Muscle of leg (tissue), 3 donors: ENCODE measurements at regions not wholly inside any gene's neighbourhood (a gene's known extent, or its start where the extent isn't known, plus 50 kb on each side); places are given as distances from the start of the nearest gene placed in this dataset.

Source experiments
- DNase-seq: peaks from one replicate; pipeline ENCODE4 v3.0.0; 2013
- H3K27ac ChIP-seq: one replicate; pipeline ENCODE4 v1.5.1; 2013; ENCODE audit warnings: mild to moderate bottlenecking, low read length, control low read depth
- H3K27me3 ChIP-seq: one replicate; pipeline ENCODE4 v1.6.1; 2013; ENCODE audit warnings: low read length; ENCODE audit not compliant: control insufficient read depth, insufficient read depth
- H3K36me3 ChIP-seq: one replicate; pipeline ENCODE4 v1.6.1; 2013; ENCODE audit warnings: low read length; ENCODE audit not compliant: control insufficient read depth, insufficient read depth
- H3K4me1 ChIP-seq: one replicate; pipeline ENCODE4 v1.6.1; 2013; ENCODE audit warnings: low read length; ENCODE audit not compliant: control insufficient read depth, insufficient read depth
- H3K4me3 ChIP-seq: one replicate; pipeline ENCODE4 v1.5.1; 2013; ENCODE audit warnings: low read length, control low read depth
- H3K9me3 ChIP-seq: replicated peaks from 2 replicates; pipeline ENCODE4 v1.6.1; 2013; ENCODE audit warnings: low read depth, low read length; ENCODE audit not compliant: control insufficient read depth
- WGBS: methylation state at CpG from one replicate; pipeline ENCODE4 v1.1.5; 2013; ENCODE audit warnings: missing lambda C conversion rate; ENCODE audit not compliant: insufficient coverage; 5-methylcytosine and 5-hydroxymethylcytosine counted together

DNA sequence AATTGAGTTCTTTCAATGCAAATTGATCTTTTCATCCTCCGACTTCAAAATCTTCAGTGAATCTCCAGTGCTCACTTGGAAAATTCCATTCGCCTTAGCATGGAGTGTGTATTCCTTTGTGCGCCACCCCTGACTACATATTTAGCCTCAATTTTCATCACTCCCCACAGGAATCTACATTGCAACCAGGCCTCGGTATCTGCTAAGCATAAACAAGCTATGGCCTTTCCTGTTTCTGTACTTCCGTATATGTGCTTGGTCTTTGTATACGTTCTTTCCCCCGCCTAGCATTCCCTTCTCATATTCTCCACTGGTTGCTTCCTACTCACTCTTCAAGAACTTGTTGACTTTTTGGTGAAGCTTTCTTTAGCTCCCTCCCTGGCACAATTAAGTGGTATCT is 470.8 kb downstream of the LMO4 start:
- Histone ChIP-seq H3K36me3 (no peaks in the 10 kb centered on the region), H3K4me1 (no peaks in the 10 kb centered on the region), H3K9me3 (no peaks in the 10 kb centered on the region), H3K27me3 (no peaks in the 10 kb centered on the region), H3K4me3 (no peak overlapping the region), H3K27ac (no peak overlapping the region)
- 89% methylated on average over 7 of the region's 7 CpGs for WGBS
- DNase-seq, result no peak

- no peak overlapping the region for H3K27ac ChIP-seq
- H3K4me1 ChIP-seq, result no peaks in the 10 kb centered on the region
- H3K4me3 ChIP-seq, result no peak overlapping the region
- no peak for DNase-seq
- no peaks in the 10 kb centered on the region for H3K9me3 ChIP-seq
- no peaks in the 10 kb centered on the region for H3K36me3 ChIP-seq
- H3K27me3 ChIP-seq, result no peaks in the 10 kb centered on the region
Measured at GRCh38 chr1:87800006-87800405, 471.3 kb downstream of the LMO4 start.

DNA sequence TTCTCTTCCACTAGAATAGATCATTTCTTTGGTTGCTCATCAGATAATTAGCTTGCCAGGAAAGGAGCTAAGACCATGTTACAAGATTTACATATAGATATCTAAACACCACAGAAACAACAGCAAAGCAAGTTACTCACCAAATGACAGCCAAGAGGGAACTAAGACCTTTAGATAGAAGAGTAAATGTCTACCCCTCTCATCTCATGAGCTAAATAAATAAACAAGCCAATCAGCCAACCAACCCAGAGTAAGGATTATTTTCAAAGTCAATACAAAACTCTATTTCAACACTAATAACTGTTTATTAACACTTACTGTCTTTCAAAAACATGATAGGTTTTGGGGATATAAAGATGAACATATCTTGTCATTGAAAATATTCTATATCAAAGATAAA is 474.7 kb downstream of the LMO4 start:
- Histone ChIP-seq H3K9me3 (no peaks in the 10 kb centered on the region), H3K4me3 (no peak overlapping the region), H3K27ac (no peak overlapping the region), H3K27me3 (no peaks in the 10 kb centered on the region), H3K4me1 (no peaks in the 10 kb centered on the region), H3K36me3 (no peaks in the 10 kb centered on the region)
- DNase-seq, result no peak

- Histone ChIP-seq H3K36me3 (no peaks in the 10 kb centered on the region), H3K27ac (no peak overlapping the region), H3K4me1 (no peaks in the 10 kb centered on the region), H3K4me3 (no peak overlapping the region), H3K27me3 (no peaks in the 10 kb centered on the region), H3K9me3 (no peaks in the 10 kb centered on the region)
- no peak for DNase-seq
- WGBS, result no CpG with 5 or more reads among the region's 2 CpGs
Measured at GRCh38 chr1:87804128-87804527, 475.4 kb downstream of the LMO4 start.

DNA sequence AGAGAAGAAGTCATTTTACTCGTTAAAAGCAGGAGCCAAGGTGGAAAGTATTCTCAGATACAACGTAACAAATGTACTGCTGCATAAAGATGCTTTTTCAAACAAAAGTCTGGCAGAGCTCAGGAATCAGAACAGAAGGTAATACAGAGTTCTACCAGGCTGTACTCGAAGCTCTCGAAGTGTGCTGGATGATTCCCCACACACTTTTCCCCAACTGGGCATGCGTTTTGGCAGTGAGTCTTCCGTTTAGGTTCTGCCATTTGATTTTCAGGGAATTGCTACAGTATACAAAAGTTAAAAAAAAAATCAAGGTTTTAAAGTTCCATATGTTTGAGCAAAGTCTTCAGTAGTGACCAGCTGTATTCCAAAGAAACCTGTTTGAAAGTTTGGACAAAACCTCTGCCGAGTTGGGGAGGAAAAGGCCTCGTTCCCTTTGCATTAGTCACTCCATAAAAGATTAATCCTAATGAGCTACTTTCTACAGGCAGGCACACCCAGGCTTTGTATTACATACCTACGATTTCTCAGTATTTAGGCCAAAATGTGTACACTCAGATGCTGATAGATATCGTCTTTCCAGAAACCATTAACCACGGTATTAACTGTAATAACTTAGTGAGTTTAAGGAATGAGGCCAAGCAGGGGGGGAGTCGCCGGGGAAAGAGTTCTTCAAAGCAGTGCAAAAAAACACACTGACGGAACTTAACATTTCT is 477.1 kb downstream of the LMO4 start:
- Histone ChIP-seq H3K4me3 (no peak overlapping the region), H3K4me1 (no peaks in the 10 kb centered on the region), H3K9me3 (no peaks in the 10 kb centered on the region), H3K27me3 (no peaks in the 10 kb centered on the region), H3K27ac (no peak overlapping the region), H3K36me3 (no peaks in the 10 kb centered on the region)
- peak; percentile 67 for DNase-seq
- WGBS, result 41% methylated on average over 5 of the region's 14 CpGs

GRCh38 chr1:87806379-87807094 is 477.9 kb downstream of the LMO4 start:
- Histone ChIP-seq H3K36me3 (no peaks in the 10 kb centered on the region), H3K27ac (no peak overlapping the region)

DNA sequence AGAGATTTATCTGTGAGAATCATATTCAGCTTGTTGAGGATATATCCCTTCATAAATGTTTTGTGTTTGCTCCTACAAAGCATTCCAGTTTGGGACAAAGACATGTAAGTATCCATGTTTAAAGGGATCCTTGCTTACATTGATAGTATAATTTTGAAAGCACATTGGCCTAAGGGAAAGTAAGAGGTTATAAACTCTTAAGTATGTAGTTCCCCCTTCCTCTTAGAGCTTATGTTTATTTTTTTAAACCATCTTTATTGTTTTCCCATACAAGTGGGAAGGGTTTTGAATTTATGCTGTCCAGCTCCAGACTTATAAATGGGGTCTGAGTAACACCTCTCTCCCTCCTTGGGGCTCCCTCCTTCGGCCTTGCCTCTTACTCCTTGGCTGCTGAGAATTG is 481.5 kb downstream of the LMO4 start:
- WGBS, result 30% methylated on average over 1 of the region's 1 CpG
- Histone ChIP-seq H3K4me1 (no peaks in the 10 kb centered on the region), H3K9me3 (no peaks in the 10 kb centered on the region), H3K27me3 (no peaks in the 10 kb centered on the region), H3K36me3 (no peaks in the 10 kb centered on the region), H3K27ac (no peak overlapping the region), H3K4me3 (no peak overlapping the region)
- DNase-seq, result no peak

More at GRCh38 chr1:87806379-87807094, 477.9 kb downstream of the LMO4 start:
- 48% methylated on average over 2 of the region's 6 CpGs for WGBS
- no peaks in the 10 kb centered on the region for H3K4me1 ChIP-seq
- no peaks in the 10 kb centered on the region for H3K27me3 ChIP-seq
- no peaks in the 10 kb centered on the region for H3K9me3 ChIP-seq
- H3K4me3 ChIP-seq, result no peak overlapping the region
- DNase-seq, result no peak

- no peaks in the 10 kb centered on the region for H3K9me3 ChIP-seq
- no peaks in the 10 kb centered on the region for H3K36me3 ChIP-seq
- no peak for DNase-seq
- no peaks in the 10 kb centered on the region for H3K27me3 ChIP-seq
- no peak overlapping the region for H3K4me3 ChIP-seq
- no CpG with 5 or more reads among the region's 6 CpGs for WGBS
- peaks cover 3% of the 10 kb centered on the region for H3K4me1 ChIP-seq
- no peak overlapping the region for H3K27ac ChIP-seq
Measured at GRCh38 chr1:87812871-87813577, 484.3 kb downstream of the LMO4 start.

GRCh38 chr1:87814573-87814972 is 485.9 kb downstream of the LMO4 start:
- Histone ChIP-seq H3K4me3 (no peak overlapping the region), H3K4me1 (peaks cover 3% of the 10 kb centered on the region), H3K27me3 (no peaks in the 10 kb centered on the region), H3K27ac (no peak overlapping the region), H3K36me3 (no peaks in the 10 kb centered on the region), H3K9me3 (peaks cover 3% of the 10 kb centered on the region)
- no peak for DNase-seq
- WGBS, result no CpG with 5 or more reads among the region's 1 CpG

DNA sequence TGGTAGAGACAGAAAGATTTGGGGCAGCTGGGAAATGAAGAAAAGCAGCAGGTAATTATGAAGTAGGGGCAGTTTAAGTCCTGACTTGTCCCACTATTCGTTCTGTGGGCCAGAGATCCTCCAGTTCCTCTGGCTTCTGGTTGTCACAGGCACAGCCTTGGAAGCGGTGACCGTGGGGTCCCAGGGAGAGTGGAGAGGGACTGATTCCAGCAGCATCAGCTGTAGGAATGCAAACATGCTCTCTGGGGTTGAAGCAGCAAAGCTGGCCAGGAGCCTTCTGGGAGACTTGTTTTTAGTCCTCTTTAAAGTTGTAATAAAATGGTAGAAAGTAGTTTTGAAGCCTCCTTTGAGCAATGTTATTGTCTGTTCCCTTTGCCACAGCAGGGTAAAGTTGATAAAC is 488.0 kb downstream of the LMO4 start:
- WGBS, result 26% methylated on average over 3 of the region's 3 CpGs
- Histone ChIP-seq H3K9me3 (peaks cover 3% of the 10 kb centered on the region), H3K27ac (peak overlapping the region; percentile 15), H3K36me3 (no peaks in the 10 kb centered on the region), H3K4me1 (peaks cover 3% of the 10 kb centered on the region), H3K27me3 (no peaks in the 10 kb centered on the region), H3K4me3 (no peak overlapping the region)
- peak; percentile 46 for DNase-seq
